HG03097 (cell line): ENCODE measurements at regions not wholly inside any gene's neighbourhood (a gene's known extent, or its start where the extent isn't known, plus 50 kb on each side); places are given as distances from the start of the nearest gene placed in this dataset.
"Not testable (repeated sequence)": the region's sequence is repeated elsewhere in the genome, so short reads cannot be mapped to it uniquely, and the experiment has no call there.

ENCODE experiments used
- ATAC-seq: cut with Tn5 transposase; IDR thresholded peaks from one replicate; pipeline ENCODE4 v1.9.1; 2021; ENCODE audit not compliant: unreplicated experiment, low FRiP score

GRCh38 chr5:106860398-106861044, 810.2 kb downstream of the EFNA5 start:
- no peak for ATAC-seq

- ATAC-seq: no peak
Observed at GRCh38 chr5:106858616-106859015, 812.1 kb downstream of the EFNA5 start.

GRCh38 chr5:106854922-106855321, 815.8 kb downstream of the EFNA5 start:
- ATAC-seq: no peak

- no peak for ATAC-seq
Observed at GRCh38 chr5:106854105-106854687, 816.5 kb downstream of the EFNA5 start.

- ATAC-seq: no peak
Observed at GRCh38 chr5:106853266-106853665, 817.5 kb downstream of the EFNA5 start.

GRCh38 chr5:106849266-106849665, 821.5 kb downstream of the EFNA5 start:
- no peak for ATAC-seq

GRCh38 chr5:106843812-106844416, 826.8 kb downstream of the EFNA5 start:
- no peak for ATAC-seq

GRCh38 chr5:106833517-106833916, 837.2 kb downstream of the EFNA5 start:
- ATAC-seq: no peak

GRCh38 chr5:106827061-106827460, 843.7 kb downstream of the EFNA5 start:
- no peak for ATAC-seq

GRCh38 chr5:106825374-106825773, 845.4 kb downstream of the EFNA5 start:
- no peak for ATAC-seq

GRCh38 chr5:106822851-106823250, 847.9 kb downstream of the EFNA5 start:
- no peak for ATAC-seq

GRCh38 chr5:106818552-106818951, 852.2 kb downstream of the EFNA5 start:
- no peak for ATAC-seq

- ATAC-seq: no peak
Observed at GRCh38 chr5:106814961-106815360, 855.8 kb downstream of the EFNA5 start.

- ATAC-seq: no peak
Observed at GRCh38 chr5:106801554-106801953, 869.2 kb downstream of the EFNA5 start.

- ATAC-seq: no peak
Observed at GRCh38 chr5:106797996-106798395, 872.7 kb downstream of the EFNA5 start.

- no peak for ATAC-seq
Observed at GRCh38 chr5:106796081-106796480, 874.7 kb downstream of the EFNA5 start.

- no peak for ATAC-seq
Observed at GRCh38 chr5:106784846-106785245, 885.9 kb downstream of the EFNA5 start.

- ATAC-seq: no peak
Observed at GRCh38 chr5:106780355-106780754, 890.4 kb downstream of the EFNA5 start.

GRCh38 chr5:106776515-106776914, 894.2 kb downstream of the EFNA5 start:
- ATAC-seq: not testable (repeated sequence)

GRCh38 chr5:106768392-106768791, 902.3 kb downstream of the EFNA5 start:
- no peak for ATAC-seq

- no peak for ATAC-seq
Observed at GRCh38 chr5:106766916-106767315, 903.8 kb downstream of the EFNA5 start.

- no peak for ATAC-seq
Observed at GRCh38 chr5:106759581-106759980, 911.2 kb downstream of the EFNA5 start.
